BE2C (cell line): ENCODE measurements at regions not wholly inside any gene's neighbourhood (a gene's known extent, or its start where the extent isn't known, plus 50 kb on each side); places are given as distances from the start of the nearest gene placed in this dataset.

Source experiments
- DNase-seq: peaks from one replicate; pipeline ENCODE4 v3.0.0-alpha.2; 2020
- H3K27me3 ChIP-seq: fragments of 250-450 bp; sonication (Bioruptor Pico); 2 replicates; pipeline ENCODE4 v1.5.1; 2020; ENCODE audit warnings: mild to moderate bottlenecking
- H3K36me3 ChIP-seq: fragments of 250-450 bp; sonication (Bioruptor Pico); 2 replicates; pipeline ENCODE4 v1.5.1; 2020; ENCODE audit warnings: mild to moderate bottlenecking
- H3K4me1 ChIP-seq: fragments of 250-450 bp; sonication (Bioruptor Pico); 2 replicates; pipeline ENCODE4 v1.5.1; 2020
- H3K4me3 ChIP-seq: 2 replicates; pipeline ENCODE4 v1.5.1; 2011; ENCODE audit warnings: low read depth, low read length
- H3K9me3 ChIP-seq: fragments of 250-450 bp; sonication (Bioruptor Pico); 2 replicates; pipeline ENCODE4 v1.5.1; 2020
- TF ChIP-seq, protein P1 (sequence below): IDR thresholded peaks from 2 replicates; pipeline ENCODE4 v1.5.1; 2012; ENCODE audit warnings: mild to moderate bottlenecking, low read depth, low read length

DNA sequence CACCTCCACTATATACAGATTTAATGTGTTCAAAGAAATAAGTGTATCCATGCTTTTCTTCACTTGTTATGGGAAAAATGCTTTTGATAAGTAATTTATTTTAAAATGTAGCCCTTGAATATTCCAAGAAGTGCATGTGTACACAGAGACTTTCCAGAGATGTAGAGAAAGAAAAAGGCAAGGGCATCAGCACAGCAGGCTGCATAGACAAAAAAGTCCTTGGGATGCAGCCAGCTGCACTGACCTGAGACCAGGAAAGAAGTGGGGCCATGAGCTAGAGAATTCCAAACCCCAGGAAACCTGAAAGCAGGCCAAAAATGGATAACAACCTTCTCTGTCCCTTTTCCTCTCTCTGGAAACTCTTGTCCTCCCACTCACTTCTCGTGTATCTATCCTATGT lies 51.6 kb upstream of the PRDM8 start:
- Histone ChIP-seq H3K36me3 (no peaks in the 10 kb centered on the region; the same call in 1 of the 2 replicates), H3K27me3 (no peaks in the 10 kb centered on the region), H3K4me3 (no peak overlapping the region), H3K4me1 (peaks cover 10% of the 10 kb centered on the region), H3K9me3 (no peaks in the 10 kb centered on the region)
- no peak for DNase-seq
- TF ChIP-seq, protein P1, sequence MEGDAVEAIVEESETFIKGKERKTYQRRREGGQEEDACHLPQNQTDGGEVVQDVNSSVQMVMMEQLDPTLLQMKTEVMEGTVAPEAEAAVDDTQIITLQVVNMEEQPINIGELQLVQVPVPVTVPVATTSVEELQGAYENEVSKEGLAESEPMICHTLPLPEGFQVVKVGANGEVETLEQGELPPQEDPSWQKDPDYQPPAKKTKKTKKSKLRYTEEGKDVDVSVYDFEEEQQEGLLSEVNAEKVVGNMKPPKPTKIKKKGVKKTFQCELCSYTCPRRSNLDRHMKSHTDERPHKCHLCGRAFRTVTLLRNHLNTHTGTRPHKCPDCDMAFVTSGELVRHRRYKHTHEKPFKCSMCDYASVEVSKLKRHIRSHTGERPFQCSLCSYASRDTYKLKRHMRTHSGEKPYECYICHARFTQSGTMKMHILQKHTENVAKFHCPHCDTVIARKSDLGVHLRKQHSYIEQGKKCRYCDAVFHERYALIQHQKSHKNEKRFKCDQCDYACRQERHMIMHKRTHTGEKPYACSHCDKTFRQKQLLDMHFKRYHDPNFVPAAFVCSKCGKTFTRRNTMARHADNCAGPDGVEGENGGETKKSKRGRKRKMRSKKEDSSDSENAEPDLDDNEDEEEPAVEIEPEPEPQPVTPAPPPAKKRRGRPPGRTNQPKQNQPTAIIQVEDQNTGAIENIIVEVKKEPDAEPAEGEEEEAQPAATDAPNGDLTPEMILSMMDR: no peak

DNA sequence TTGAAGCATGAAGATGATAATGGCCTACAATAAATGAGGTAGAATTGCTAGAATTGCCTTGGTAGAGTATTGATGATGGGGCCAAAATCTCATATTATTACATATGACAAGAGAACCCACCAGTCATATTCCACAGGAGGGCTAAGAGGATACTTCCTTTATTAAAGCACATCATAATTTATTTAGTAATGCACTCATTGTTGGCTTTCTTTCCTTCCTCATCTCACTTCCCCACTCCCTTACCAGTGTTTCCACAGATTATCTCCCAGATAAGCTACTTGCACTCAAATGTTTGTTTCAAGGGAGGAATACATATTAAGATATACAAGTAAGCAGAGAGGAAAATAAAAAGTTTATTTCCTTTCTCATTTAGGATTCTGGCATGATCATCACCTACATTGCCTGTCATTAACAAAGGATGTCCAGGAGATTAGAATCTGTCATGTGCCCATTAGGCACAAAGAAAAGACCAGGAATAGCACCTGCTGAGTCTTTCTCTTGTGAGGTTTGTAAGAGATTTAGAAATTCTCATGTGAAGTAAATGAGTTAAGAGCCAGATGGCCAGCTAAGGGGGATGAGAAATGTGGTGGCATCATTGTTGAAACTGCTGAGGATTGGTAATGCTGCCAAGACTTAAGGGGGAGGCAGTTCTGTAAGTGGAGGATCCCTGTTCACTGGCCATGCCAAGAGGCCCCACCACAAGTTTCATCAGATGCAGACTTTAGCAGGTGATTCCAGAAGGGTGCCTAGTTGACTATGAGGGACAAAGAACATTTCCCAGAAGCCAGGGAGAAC lies 52.4 kb upstream of the PRDM8 start:
- Histone ChIP-seq H3K4me3 (no peak overlapping the region), H3K27me3 (no peaks in the 10 kb centered on the region), H3K9me3 (no peaks in the 10 kb centered on the region), H3K4me1 (peaks cover 10% of the 10 kb centered on the region), H3K36me3 (no peaks in the 10 kb centered on the region; the same call in 1 of the 2 replicates)
- DNase-seq: no peak
- TF ChIP-seq, protein P1: no peak

DNA sequence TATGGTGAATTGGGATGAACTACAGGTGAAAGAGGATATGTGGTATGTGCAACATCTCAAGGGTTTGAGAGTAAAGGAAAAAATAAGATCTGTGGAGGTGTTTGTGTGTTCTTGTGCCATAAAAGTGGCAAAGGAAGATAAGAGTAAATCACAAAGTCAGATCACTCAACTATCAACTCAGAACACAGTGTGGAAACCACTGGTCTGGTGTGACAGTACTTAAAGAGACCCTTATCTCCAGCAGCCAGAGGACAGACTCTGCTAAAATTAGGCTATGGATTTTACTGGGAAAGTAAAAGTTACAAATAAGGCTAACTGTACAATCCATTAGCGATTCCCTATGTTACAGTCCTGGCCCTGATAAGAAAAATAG lies 54.0 kb upstream of the PRDM8 start:
- Histone ChIP-seq H3K4me3 (no peak overlapping the region), H3K36me3 (no peaks in the 10 kb centered on the region; the same call in 1 of the 2 replicates), H3K9me3 (no peaks in the 10 kb centered on the region), H3K27me3 (no peaks in the 10 kb centered on the region), H3K4me1 (peaks cover 10% of the 10 kb centered on the region)
- TF ChIP-seq, protein P1: no peak
- DNase-seq: no peak

DNA sequence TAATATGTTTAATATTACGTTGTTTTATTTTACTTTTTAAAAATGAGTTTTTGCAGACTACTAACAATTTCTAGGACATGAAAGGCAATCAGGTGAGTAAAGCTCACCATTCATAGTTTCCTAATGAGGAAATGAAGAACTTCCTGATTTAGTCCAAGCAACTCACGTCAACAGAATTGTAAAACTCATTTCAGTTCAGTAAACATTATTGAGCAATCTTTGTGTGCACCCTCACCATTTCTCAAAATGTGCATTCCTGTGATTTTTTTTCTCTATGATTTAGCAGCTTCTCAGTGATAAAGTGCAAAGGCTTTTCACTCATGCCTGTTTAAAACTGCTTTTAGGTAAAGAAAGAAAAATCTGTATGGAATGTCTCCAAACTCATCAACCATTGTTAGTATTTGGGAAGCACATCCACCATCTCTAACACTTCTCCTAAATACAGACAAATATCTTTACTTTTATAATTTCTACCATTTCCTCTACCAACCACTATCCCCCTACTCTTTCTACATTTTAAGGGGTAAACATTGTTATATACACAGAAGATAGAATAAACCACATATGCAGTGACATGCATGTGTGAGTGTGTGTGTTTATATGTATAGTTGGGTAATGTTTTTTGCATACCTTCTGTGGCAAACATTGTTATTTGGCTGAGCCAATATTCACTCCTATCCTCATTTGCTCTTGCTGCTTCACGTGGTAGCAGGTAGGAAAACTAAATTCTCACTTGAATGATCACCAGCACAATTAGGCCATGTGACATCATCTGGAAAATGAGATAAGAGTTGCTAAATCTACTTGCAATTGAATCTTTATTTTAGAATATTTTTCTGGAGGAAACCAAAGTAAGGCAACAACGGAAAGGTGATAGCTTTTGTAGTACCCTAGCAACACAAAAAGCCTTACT lies 54.7 kb upstream of the PRDM8 start:
- TF ChIP-seq, protein P1: no peak
- Histone ChIP-seq H3K4me3 (no peak overlapping the region), H3K4me1 (peaks cover 10% of the 10 kb centered on the region), H3K36me3 (no peaks in the 10 kb centered on the region; the same call in 1 of the 2 replicates), H3K27me3 (no peaks in the 10 kb centered on the region), H3K9me3 (no peaks in the 10 kb centered on the region)
- DNase-seq: no peak

DNA sequence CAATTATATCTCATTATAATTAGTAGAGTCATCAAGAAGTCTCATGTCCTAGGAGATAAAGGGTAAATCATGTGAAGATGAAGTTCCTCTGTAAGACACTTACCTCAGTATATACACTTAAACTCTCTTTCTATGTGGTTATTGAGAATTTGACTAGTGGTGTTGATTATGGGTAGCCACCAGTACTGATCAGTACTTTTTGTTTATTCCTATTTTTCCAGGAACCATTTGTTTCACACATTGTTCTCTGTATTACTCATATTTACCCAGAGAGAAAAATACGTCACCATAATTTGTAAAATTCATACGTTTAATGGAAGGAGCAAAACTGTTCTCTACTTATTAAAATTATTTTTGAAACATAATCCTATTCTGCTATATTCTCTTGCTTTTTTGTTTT lies 55.8 kb upstream of the PRDM8 start:
- Histone ChIP-seq H3K4me1 (peaks cover 10% of the 10 kb centered on the region), H3K4me3 (no peak overlapping the region), H3K27me3 (no peaks in the 10 kb centered on the region), H3K36me3 (no peaks in the 10 kb centered on the region; the same call in 1 of the 2 replicates), H3K9me3 (no peaks in the 10 kb centered on the region)
- TF ChIP-seq, protein P1: no peak
- no peak for DNase-seq
